ENCODE measurements at regions not wholly inside any gene's neighbourhood (a gene's known extent, or its start where the extent isn't known, plus 50 kb on each side); places are given as distances from the start of the nearest gene placed in this dataset.

DNA sequence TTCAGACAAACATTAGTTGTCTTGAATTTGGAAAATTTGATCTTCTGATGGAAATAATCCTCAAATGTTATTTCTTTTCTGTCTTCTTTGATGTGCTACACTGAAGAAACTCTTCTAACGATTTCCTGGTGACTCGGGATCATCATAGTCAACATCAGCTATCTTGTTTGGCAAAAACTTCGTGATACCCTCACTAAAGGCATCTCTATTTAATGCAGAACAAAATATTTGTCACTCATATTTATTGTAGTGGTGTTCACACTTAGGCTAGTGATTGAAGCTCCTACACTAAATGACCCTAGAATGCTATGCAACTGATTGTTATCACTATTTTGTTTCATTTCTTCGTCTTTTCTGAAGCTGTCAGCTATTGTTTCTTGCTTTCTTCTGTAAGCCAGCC lies 334.7 kb upstream of the ZEB2 start:
- ChIA-PET CTCF (no interaction called here), POLR2A (no interaction called here)
- peaks cover 2% of the 10 kb centered on the region for H3K4me1 Mint-ChIP-seq
- TF ChIP-seq, protein P1, sequence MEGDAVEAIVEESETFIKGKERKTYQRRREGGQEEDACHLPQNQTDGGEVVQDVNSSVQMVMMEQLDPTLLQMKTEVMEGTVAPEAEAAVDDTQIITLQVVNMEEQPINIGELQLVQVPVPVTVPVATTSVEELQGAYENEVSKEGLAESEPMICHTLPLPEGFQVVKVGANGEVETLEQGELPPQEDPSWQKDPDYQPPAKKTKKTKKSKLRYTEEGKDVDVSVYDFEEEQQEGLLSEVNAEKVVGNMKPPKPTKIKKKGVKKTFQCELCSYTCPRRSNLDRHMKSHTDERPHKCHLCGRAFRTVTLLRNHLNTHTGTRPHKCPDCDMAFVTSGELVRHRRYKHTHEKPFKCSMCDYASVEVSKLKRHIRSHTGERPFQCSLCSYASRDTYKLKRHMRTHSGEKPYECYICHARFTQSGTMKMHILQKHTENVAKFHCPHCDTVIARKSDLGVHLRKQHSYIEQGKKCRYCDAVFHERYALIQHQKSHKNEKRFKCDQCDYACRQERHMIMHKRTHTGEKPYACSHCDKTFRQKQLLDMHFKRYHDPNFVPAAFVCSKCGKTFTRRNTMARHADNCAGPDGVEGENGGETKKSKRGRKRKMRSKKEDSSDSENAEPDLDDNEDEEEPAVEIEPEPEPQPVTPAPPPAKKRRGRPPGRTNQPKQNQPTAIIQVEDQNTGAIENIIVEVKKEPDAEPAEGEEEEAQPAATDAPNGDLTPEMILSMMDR (IDR thresholded peaks at IDR 0.05): no peak
- intact Hi-C loops (cut with micrococcal nuclease): no loop called here
- peaks cover 5% of the 10 kb centered on the region for H3K9me3 Mint-ChIP-seq
- no peak overlapping the region for H3K4me3 Mint-ChIP-seq
- DNase-seq (no peak), ATAC-seq (ENCODE audit: low read depth) (no peak)
- no peaks in the 10 kb centered on the region for H3K27me3 Mint-ChIP-seq
- H3K27ac Mint-ChIP-seq: no peak overlapping the region
- no peaks in the 10 kb centered on the region for H3K36me3 Mint-ChIP-seq (ENCODE audit: low read depth)

DNA sequence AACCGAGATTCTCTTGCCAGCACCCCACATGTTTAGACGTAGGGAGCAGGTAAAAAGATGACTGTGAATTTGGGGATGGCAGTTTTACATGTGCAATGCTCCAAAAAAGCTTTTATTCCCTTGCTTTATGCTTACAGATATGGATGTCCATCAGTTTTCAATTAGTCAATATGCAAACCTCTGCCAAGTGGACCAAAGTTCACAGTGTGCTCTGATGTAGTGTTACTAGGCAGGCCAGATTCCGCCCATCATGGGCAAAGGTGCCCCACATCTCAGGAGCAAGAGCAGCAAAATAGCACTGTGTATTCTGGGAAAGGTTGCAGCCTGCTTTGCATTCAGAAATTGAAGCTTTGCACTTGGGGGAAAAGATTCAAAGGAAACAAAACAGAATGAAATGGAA lies 329.7 kb upstream of the ZEB2 start:
- ChIA-PET POLR2A (interaction anchor here (0.6 kb wide), 1 partner anchor 723 kb away, joined by 4 read pairs; no protein-coding TSS in a partner anchor), CTCF (no interaction called here)
- Mint-ChIP-seq H3K36me3 (ENCODE audit: low read depth) (no peaks in the 10 kb centered on the region), H3K4me3 (no peak overlapping the region), H3K27me3 (no peaks in the 10 kb centered on the region), H3K27ac (no peak overlapping the region), H3K9me3 (peaks cover 5% of the 10 kb centered on the region), H3K4me1 (peaks cover 2% of the 10 kb centered on the region)
- ATAC-seq (ENCODE audit: low read depth) (no peak), DNase-seq (no peak)
- TF ChIP-seq, protein P1 (IDR thresholded peaks at IDR 0.05): no peak
- intact Hi-C loops (cut with micrococcal nuclease): no loop called here

DNA sequence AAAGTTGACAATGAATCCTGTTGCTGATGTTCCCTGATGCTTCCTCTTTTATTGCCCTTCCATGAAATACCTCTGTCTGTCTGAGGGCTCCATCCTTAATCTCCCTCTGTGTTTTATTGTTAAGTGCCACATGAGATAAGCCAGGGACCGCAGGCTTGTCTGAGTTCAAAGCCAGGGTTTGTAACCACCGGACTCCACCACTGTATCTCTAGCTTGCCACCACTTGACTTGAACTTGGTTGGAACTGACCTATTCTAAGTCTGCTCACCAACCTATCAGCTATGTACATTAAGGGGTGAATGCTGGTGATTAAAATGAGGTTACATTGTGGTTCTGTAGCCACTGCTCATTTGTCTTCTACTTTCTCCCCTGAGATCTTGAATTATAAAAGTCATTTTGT lies 328.5 kb upstream of the ZEB2 start:
- TF ChIP-seq, protein P1 (IDR thresholded peaks at IDR 0.05): no peak
- intact Hi-C loops (cut with micrococcal nuclease): no loop called here
- ChIA-PET POLR2A (no interaction called here), CTCF (no interaction called here)
- H3K27me3 Mint-ChIP-seq: no peaks in the 10 kb centered on the region
- H3K4me3 Mint-ChIP-seq: no peak overlapping the region
- peaks cover 2% of the 10 kb centered on the region for H3K4me1 Mint-ChIP-seq
- no peaks in the 10 kb centered on the region for H3K36me3 Mint-ChIP-seq (ENCODE audit: low read depth)
- no peaks in the 10 kb centered on the region for H3K9me3 Mint-ChIP-seq
- H3K27ac Mint-ChIP-seq: no peak overlapping the region
- ATAC-seq (ENCODE audit: low read depth) (no peak), DNase-seq (no peak)

DNA sequence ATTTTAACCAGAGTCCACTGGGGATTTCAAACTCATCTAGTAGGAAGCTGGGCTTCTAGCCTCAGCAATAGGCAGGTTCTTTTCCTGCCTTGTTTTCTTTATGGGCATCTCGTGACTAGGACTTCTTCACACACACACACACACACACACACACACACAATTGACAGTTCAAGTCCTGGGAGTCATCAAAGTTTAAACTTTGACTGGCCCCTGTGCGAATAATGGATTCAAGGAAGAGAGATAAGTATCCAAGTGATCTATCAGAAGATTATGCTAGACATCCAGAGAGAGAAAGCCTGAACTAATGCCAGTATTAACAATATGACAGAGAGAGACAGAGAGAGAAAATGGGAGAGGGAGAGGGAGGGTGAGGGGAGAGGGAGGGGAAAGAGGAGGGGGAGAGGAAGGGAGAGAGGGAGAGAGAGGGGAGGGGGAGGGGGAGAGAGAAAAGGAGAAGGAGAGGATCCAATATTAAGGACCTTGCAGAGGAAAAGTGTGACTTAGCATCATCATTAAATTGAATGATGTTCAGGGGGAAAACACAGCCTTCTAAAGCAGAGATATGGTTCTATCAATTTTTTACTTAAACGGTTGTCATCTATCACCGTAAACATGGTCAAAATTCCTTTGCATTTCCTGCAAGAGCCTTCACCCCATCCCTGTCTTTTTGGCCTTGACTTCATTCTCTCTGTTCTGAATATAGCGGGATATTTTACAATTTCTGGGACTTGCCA lies 327.6 kb upstream of the ZEB2 start:
- TF ChIP-seq, protein P1 (IDR thresholded peaks at IDR 0.05): no peak
- H3K27me3 Mint-ChIP-seq: no peaks in the 10 kb centered on the region
- no peaks in the 10 kb centered on the region for H3K36me3 Mint-ChIP-seq (ENCODE audit: low read depth)
- no peaks in the 10 kb centered on the region for H3K9me3 Mint-ChIP-seq
- CTCF ChIA-PET: no interaction called here
- POLR2A ChIA-PET: no interaction called here
- H3K4me1 Mint-ChIP-seq: peaks cover 2% of the 10 kb centered on the region
- H3K27ac Mint-ChIP-seq: no peak overlapping the region
- intact Hi-C loops (cut with micrococcal nuclease): no loop called here
- DNase-seq: no peak
- no peak for ATAC-seq (ENCODE audit: low read depth)
- H3K4me3 Mint-ChIP-seq: no peak overlapping the region

DNA sequence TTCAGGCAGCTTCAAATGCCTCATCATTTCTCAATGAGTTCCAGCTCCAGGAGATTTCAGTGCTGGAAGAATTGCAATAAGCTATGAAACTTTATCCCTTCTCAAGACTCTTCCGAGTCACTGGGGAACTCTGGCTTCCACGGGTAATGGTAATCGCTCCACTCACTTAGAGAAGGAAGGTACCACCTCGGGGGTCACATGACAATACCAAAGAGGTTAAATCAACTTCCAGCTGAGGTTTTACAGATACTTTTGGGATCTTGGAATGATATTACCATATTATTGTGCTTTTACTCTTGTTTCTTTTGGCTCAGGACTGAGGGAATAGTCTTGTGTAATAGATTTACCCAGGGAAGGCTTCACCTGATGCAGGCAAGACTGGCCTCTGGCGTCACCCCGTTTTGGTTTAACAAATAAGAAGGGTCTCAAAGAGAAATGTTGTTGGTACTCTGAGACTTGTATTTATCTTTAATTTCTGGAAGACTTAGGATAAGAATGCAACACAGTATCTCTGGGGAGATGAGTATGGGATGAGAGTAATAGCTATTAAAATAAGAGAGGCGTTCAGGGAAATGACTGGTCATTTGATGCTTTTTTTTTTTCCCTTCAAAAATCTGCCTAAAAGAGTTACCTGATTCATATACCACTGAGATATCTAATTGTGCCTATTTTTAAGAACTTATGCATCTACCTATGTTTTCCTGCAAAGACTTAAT lies 316.9 kb upstream of the ZEB2 start:
- TF ChIP-seq, protein P1 (IDR thresholded peaks at IDR 0.05): no peak
- Mint-ChIP-seq H3K27me3 (no peaks in the 10 kb centered on the region), H3K9me3 (no peaks in the 10 kb centered on the region), H3K4me1 (no peaks in the 10 kb centered on the region), H3K36me3 (ENCODE audit: low read depth) (no peaks in the 10 kb centered on the region), H3K4me3 (no peak overlapping the region), H3K27ac (no peak overlapping the region)
- ATAC-seq (ENCODE audit: low read depth) (no peak), DNase-seq (no peak)
- intact Hi-C loops (cut with micrococcal nuclease): no loop called here
- CTCF ChIA-PET: no interaction called here
- POLR2A ChIA-PET: no interaction called here
